NCI-H2227 (cell line): ENCODE measurements at regions not wholly inside any gene's neighbourhood (a gene's known extent, or its start where the extent isn't known, plus 50 kb on each side); places are given as distances from the start of the nearest gene placed in this dataset.
A peak's percentile ranks its signal among the peaks of the same experiment; 100 is the strongest.

Experiments
- DNase-seq: peaks from one replicate; lab custom pipeline; 2025; ENCODE audit not compliant: unreplicated experiment; lab: John Stamatoyannopoulos, UW

DNA sequence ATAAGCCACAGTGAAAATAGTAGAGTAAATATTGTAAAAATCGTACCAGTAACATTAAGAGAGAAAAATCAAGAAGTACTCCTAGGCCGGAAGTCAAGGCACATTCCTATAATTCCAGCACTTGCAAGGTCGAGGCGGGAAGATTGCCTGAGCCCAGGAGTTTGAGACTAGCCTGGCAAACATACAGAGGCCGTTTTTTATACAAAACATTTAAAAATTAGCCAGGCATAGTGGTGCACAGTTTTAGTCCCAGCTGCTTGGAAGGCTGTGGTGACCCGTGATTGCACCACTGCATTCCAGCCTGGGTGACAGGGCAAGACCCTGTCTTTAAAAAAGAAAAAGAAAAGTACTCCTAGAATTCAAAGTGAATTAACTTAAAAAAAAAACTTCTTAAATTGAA lies 341.8 kb downstream of the C12orf50 start:
- no peak for DNase-seq

DNA sequence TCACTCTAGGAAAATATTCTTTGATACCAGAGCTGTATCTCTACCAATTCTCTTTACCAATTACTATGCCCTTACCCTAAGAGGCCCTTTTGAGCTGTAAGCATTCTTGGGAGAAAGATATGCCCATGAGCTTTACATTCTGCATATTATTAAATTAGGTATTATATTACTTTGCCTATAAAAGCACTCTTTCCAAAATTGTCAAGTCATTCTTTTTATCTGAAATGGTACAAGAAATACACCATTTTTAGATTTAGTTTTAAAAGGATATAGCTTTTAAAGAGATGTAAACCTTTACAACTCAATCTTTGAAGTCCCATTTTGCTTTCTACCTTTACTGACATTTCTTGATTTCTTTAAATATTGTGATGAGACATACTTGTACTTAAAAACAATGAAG lies 343.5 kb downstream of the C12orf50 start:
- DNase-seq = no peak

DNA sequence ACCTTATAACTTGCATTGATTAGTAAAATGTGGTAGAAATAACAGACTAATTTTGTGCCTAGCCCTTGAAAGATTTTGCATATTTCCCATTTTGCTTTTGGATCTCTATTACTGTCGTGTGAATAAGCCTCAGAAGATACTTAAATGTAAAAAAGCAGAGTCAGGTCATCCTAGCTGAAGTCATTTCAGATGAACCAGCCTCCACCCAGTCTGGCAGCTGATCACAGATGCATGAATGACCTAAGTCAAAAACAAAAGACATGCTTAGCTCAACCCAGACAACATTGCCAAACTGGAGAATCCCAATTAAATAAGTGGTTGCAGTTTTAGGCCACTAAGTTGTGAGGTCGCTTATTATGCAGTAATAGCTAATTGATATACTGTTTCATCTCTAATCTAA lies 349.9 kb downstream of the C12orf50 start:
- no peak for DNase-seq

DNA sequence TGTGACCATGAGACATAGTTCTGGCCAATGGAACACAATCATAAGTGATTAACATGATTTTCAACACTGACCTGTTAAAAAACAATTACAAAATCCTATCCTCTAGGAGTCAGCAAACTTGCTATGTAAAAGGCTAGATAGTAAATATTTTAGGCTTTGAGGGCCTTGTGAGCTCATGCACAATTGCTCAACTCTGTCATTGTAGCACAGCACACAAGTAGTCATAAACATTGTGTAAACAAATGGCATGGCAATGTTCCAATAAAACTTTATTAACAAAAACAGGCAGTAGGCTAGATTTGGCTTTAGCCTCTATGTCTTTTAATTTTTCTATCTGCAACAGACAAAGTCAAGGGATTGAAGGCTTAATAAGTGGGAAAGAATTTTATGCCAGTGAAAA lies 350.7 kb downstream of the C12orf50 start:
- no peak for DNase-seq

DNA sequence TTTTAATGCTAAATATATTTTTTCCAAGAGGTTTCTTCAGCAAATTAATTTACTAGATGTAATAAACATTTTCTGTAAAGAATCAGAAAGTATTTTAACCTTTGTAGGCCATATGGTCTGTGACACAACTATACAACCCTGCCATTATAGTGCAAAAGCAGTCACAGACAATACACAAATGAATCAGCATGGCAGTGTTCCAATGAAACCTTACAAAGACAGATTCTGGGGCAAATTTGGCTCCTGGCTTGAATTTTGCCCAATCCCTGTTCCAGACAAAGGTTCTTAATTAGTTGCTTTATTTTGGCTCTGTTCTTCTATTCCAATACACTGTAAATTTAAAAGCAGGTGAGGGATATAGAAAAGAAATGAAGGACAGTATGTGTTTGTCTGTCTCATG lies 352.5 kb downstream of the C12orf50 start:
- DNase-seq = no peak

DNA sequence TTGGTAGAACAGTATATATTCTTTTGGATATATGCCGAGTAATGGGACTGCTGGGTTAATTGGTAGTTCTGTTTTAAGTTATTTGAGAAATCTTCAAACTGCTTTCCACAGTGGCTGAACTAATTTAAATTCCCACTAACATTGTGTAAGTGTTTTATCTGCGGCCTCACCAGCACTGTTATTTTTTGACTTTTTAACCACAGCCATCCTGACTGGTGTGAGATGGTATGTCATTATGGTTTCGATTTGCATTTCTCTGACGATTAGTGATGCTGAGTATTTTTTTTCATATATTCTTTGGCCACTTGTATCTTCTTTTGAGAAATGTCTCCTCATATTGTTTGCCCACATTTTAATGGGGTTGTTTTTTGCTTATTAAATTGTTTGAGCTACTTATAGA lies 357.4 kb downstream of the C12orf50 start:
- no peak for DNase-seq

DNA sequence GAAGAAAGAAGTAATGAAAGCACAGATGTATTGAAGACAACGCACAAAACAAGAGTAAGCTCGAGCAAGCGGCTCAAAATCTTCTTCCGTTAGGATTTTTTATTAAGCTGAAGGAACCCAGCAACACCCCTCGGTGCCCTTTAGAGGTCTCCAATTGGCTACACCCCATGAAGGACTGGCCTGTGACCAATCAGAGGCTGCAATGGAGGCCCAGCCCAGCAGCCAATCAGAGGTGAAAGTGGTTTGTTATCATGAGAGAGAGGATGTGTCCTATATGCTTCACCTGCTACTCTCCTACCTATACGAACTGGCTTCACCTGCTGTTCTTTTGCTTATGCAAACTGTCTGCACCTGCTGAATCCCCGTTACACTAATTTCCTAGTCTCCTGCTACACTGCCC lies 358.8 kb downstream of the C12orf50 start:
- DNase-seq = no peak

DNA sequence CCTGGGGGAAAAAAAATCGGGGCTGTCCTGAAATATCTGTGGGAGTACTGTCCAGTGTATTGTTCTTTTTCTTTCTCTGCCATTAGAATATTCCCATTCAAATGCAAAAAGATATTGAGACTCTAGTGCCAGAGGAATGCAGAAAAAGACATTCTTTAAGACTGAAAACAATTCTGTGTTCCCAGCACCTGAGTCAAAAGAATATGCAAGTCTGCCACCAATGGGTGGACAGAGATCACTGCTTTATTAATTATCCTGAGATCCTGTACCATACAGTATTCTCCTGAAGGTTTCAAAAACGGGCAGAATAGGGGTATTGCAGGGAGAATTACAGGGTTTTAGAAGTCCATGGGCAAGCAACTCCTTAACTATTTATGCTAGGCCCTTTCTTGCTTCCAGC lies 361.8 kb downstream of the C12orf50 start:
- DNase-seq = no peak

DNA sequence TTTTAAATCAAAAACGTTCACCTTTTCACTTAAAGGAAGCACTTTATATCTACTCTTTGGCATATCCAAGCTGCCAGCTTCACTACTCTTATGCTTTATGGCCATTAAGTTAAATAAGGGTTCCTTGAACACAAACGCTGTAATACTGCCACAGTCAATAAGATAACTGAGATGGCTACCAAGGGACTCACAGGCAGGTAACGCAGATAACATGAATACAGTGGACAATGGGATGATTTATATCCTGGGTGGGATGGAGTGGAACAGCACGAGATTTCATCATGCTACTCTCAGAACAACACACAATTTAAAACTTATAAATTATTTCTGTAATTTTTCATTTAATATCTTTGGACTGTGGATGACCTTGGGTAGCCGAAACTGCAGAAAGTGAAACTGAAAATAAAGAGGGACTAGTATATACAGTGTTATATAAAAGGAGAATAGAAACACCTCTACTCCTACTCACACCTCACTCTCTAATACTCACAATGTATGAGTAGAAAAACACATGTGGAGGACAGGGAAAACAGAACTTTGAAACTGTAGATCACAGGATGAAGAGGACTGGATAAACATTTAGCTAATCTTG lies 367.3 kb downstream of the C12orf50 start:
- DNase-seq = peak; percentile 13

DNA sequence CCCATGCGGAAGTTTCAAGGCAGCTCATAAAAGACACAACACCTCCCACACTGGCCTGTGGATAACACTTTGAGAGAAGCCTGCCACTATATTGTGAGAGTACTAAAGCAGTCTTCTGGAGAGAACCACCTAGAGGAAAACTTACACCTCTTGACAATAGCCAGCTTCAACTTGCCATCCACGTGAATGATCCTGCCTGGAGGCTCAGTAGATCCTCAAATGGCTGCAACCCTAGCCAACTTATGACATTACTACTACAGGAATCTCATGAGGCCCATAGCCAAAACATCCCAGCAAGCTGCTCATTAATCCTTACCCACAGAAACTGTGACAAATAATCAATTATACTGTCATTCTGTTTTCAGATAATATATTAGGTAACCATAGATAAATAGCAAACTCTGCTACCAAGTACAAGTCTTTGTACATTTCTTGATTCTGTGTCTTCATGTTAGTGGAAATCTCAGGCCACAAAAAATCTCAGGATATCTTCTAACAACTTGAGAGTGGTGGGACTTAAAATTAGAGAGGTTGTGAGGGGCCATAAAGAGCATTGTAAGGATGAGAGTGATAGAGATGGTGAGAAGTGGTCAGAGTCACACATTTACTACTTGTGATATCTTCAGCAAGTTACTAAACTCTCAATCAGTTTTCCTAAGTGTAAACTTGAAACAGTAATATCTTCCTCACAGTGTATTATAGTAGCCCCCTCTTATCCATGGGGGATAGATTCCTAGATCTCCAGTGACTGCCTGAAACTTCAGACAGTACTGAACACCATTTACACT lies 368.0 kb downstream of the C12orf50 start:
- no peak for DNase-seq

DNA sequence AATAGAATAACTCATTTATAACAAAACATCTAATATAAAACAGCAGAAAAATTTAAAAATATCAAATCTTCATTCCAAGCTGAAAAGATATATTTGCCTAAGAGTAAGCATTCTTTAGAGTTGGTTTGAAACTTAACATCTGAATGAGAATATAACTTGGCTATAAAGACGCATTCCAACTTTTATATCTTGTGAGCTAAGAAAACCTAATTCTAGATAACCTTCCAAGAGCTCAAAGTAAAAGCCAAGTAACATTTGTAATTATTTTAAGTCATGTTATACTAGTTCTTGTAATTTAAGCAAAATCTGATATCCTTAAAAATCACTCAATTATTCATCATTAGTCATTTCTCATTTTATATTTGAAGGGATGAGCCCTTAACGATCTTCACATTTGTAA lies 368.9 kb downstream of the C12orf50 start:
- no peak for DNase-seq

DNA sequence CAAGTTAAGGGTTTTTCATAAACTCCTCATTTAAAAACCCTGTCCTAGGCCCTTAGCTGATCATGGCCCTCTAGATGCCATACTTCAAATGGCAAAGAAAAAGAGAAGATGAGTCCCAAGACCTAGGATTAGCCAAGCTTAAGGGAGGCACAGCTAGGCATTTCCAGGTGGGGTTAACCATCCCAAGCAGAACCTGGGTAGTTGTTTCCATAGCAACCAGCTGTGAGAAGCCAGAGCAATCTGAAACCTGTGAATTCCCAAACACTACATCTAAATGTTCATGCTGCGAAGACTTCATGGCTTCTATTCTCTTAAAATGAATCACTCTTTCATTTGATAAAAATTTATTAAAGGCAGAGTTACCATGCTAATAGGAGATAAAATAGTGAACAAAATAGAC lies 372.9 kb downstream of the C12orf50 start:
- no peak for DNase-seq

DNA sequence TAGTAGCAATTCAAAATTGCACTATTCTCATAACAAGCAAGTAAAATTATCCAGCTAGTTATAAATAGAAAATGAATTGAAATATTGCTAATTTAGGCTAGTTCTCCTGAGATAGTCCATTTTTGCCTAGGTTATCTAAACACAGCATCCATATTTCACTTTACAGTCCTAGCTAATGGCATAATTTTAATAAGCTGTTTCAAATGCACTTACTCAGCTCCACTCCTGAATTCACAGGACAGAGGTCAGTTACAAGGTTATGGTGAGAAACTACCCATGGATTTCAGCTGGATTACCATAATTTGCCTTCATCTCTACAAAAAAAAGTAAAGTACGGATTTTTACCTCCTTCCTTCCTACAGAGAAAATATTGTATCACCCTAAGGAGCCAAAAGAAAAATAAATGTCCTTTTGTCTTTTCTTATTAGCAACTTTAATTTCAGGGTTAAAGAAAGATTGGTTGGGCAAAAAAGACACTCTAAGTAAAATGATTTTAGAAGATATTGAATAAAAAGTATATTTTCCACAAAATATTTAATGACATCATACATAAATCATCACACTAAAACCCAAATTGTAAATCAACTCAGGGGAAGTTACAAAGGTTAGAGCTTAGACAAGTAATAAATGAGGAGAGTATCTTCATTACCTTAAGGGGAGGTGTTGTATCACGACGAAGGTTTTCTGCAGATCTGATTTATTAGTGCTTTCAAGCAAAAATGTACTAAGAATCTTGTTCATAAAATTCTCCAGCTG lies 377.4 kb downstream of the C12orf50 start:
- no peak for DNase-seq

DNA sequence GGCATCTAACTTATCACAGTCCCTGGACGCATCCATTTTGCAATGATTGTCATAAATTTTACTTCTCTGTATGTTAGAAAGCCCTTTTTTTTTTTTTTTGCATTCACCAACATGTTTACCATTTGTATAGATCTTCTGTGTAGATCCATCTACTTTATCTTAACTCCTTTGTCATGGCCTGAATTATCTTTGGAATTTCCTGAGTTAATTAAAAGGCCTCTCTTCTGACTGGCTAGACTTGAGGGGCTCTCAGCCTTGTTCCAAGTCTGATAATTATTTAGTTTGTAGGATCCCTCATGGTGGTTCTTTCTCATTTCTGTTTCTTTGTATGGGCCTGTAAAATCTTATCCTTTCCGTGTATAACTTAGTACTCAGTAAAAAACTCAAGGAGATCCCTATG lies 387.0 kb downstream of the C12orf50 start:
- no peak for DNase-seq

DNA sequence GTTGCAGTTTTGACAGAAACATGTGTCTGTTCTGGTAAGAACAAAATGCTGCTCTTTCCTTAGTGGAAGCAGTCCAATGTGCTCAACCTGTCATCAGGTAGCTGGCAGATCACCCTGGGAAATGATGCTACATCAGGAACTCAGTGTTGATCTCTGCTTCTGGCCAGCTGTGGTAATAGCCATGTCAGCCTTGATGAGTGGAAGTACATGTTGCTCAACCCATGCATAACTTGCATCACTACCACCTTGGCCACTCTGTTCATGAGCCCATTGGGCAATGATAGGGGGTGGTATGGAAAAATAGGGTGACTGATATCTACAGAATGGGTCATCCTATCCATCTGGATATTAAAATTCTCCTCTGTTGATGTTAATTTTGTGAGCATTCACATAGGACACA lies 411.0 kb downstream of the C12orf50 start:
- no peak for DNase-seq

DNA sequence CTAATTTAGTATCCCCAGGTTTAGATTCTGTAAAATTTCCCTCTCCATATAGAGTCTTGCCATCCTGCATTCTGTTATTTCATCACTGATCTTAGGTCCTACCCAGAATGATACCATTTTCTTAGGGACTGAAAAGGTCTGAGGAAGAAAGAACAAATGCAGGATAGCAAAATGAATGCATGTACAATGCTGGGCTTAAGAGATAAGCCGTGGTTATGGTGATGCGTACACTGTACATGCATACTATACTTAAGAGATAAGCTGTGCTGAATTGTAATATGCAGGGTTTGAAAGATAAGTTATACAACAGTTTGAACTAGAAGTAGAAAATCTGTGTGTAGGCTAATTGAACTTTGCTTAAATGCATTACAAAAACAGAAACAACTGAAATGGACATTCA lies 416.2 kb downstream of the C12orf50 start:
- DNase-seq = no peak

DNA sequence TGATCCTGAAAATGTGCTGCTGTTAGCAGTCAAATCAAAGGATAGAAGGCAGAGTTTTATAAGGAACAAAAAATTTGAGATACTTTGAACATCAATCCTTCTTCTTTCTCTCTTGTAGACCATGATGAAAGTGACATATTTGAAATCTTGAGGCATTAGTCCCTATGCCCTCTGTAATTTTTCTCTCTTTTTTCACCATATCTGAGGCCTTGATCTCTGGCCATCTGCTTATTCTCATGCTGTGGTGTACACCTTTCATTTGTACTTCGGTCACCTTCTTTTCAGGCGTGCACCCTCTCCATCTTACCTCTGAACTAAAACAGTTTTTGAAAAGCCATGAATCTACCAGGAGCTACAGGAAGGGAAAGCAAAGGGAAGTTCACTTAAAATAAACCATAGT lies 420.9 kb downstream of the C12orf50 start:
- DNase-seq = no peak

DNA sequence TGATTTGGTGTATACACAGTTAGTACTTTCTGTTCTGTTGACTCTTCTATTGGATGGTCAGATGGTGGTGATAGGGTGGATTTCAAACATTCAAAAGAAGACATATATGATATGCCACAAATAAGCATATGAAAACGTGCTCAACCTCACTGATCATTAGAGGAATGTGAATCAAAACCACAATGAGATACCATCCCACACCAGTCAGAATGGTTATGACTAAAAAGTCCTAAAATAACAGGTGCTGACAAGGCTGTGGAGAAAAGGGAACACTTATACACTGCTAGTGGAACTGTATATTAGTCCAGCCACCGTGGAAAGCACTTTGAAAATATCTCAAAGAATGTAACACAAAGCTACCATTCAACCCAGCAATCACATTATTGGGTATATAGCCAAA lies 425.5 kb downstream of the C12orf50 start:
- DNase-seq = no peak

DNA sequence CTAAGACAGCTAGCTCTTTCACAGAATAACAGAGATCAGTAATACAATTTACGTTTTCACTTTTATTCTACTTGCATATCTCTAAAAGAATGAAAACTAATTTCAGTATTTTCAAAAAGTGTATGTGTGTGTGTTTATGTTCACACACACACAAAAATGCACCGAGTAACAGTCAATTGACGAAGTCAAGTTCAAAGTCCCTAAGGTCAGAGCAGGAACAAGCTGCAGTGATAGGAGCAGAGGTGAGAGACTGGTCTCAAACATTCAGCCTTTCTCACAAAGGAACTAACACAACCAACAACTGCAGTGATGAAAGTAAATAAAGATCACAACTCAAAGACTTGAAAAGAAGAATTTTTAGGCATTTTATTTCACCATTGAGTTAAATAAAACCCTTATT lies 429.7 kb downstream of the C12orf50 start:
- no peak for DNase-seq

DNA sequence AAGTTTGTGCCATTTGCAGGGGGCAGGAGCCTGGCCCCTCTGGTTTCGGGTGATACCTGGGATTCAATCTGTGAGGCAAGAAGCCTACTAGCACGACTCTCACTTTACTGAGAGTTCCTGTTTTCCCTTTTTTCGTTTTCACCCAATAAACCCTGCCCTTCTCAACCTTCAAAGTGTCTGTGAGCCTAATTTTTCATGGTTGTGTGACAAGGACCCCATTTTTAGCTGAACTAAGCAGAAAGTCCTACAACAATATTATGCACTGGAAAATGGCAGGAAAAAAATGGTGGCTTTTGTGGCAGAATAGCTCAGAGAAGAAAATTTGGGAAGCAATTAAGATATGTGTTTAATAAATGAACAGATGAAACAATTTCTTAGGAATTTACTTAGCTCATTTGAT lies 432.1 kb downstream of the C12orf50 start:
- no peak for DNase-seq

DNA sequence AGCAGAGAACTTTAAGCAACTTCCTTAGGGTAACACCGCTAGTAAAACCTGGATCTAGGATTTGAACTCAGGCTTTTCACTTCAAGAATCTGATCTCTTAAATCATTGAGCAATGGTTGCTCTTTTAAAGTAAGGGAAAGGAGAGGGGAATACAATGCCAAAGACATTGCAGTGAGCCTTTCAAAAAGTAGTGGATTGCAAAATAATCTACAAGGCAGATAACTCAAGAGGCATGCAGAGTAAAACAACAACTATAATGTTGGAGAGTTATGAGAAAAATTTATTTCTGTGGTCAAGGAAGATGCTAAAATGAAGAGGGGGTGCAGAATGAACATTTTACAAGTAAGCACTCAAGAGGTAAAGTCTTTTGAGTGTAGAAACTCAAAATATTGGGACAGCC lies 432.6 kb downstream of the C12orf50 start:
- no peak for DNase-seq

DNA sequence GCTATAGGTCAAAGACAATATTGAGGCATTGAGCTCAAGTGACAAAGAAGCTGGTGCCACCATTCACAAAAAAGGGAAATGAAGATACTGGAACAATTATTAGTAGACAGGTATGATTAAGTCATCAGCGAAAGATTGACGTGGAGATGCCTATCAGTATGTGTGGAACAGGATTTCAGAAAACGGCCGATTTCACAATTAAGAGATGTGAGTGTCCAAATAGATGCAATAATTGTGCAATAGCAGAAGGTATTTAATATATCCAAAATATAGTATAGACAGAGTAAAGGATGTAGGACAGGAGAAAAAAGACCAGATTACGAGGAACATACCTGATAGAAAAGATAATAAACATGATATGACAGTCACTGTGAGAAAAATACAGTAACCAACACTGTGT lies 433.1 kb downstream of the C12orf50 start:
- DNase-seq = no peak
